ENCODE measurements at regions not wholly inside any gene's neighbourhood (a gene's known extent, or its start where the extent isn't known, plus 50 kb on each side); places are given as distances from the start of the nearest gene placed in this dataset.

DNA sequence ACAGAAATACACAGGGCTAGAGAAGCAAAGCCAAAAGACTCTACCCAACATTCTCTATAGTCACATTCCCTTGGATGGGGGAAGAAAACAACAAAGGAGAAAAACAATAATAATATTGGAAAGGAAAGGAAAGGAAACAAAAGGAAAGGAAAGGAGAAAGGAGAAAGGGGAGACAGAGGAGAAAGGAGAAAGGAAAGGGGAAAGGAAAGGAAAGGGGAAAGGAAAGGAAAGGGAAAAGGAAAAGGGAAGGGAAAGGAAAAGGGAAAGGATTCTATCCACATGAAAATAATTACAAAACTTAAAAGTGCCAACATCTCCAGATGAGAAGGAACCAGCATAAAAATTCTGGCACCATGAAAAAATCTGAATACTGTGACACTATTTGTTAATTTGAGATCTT lies 54.1 kb upstream of the MNS1 start:
- DNase-seq (ENCODE audit: low spot score): no peak
- TF ChIP-seq, protein P1, sequence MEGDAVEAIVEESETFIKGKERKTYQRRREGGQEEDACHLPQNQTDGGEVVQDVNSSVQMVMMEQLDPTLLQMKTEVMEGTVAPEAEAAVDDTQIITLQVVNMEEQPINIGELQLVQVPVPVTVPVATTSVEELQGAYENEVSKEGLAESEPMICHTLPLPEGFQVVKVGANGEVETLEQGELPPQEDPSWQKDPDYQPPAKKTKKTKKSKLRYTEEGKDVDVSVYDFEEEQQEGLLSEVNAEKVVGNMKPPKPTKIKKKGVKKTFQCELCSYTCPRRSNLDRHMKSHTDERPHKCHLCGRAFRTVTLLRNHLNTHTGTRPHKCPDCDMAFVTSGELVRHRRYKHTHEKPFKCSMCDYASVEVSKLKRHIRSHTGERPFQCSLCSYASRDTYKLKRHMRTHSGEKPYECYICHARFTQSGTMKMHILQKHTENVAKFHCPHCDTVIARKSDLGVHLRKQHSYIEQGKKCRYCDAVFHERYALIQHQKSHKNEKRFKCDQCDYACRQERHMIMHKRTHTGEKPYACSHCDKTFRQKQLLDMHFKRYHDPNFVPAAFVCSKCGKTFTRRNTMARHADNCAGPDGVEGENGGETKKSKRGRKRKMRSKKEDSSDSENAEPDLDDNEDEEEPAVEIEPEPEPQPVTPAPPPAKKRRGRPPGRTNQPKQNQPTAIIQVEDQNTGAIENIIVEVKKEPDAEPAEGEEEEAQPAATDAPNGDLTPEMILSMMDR (IDR thresholded peaks at IDR 0.05; ENCODE audit: extremely low read depth, missing control alignments): no peak
